Lower leg skin (tissue), 4 donors: ENCODE measurements at regions not wholly inside any gene's neighbourhood (a gene's known extent, or its start where the extent isn't known, plus 50 kb on each side); places are given as distances from the start of the nearest gene placed in this dataset.

Source experiments
- DNase-seq, 2 donors: peaks; one replicate each; pipeline ENCODE4 v3.0.0-alpha.2; 2019; ENCODE audit warnings: low spot score in 2 of 2
- H3K4me3 ChIP-seq: fragments of 200-600 bp; sonication (generic); 2 replicates; pipeline ENCODE4 v1.5.1; 2017; ENCODE audit warnings: mild to moderate bottlenecking, low read depth; ENCODE audit not compliant: poor library complexity, severe bottlenecking
- CTCF ChIP-seq, 3 donors: fragments of 450-650 bp; IDR thresholded peaks; one replicate each; pipeline ENCODE4 v1.5.1; 2016; ENCODE audit warnings: antibody characterized with exemption in 3 of 3, mild to moderate bottlenecking in 3 of 3, moderate library complexity in 2 of 3
- POLR2A ChIP-seq, 2 donors: fragments of 450-650 bp; IDR thresholded peaks; one replicate each; pipeline ENCODE4 v1.6.1; 2016 to 2017; ENCODE audit warnings: antibody characterized with exemption in 2 of 2, mild to moderate bottlenecking in 1 of 2, moderate library complexity in 1 of 2
- WGBS, 2 donors: methylation state at CpG; one replicate each; pipeline ENCODE4 v1.1.5; 2018; 5-methylcytosine and 5-hydroxymethylcytosine counted together
- intact Hi-C: fragments of 100-400 bp; cut with DNase I; formaldehyde crosslinking; loops from one replicate; pipeline ENCODE4 v1.15.0; 2023; ENCODE audit warnings: low total_unique reads

- intact Hi-C loops, result no loop called here
- WGBS, 2 donors, result 87 to 91% methylated on average over 5 of the region's 5 CpGs
- H3K4me3 ChIP-seq, result no peak overlapping the region
- TF ChIP-seq POLR2A (IDR thresholded peaks at IDR 0.05), result no peak
- no peak for TF ChIP-seq CTCF (IDR thresholded peaks at IDR 0.05)
- DNase-seq, result no peak
Observed at GRCh38 chr2:107036293-107036692, 150.3 kb upstream of the ST6GAL2 start.

GRCh38 chr2:107062173-107062572 is 176.2 kb upstream of the ST6GAL2 start:
- no peak overlapping the region for H3K4me3 ChIP-seq
- TF ChIP-seq CTCF (IDR thresholded peaks at IDR 0.05) (no peak), POLR2A (IDR thresholded peaks at IDR 0.05) (no peak)
- WGBS, 2 donors, result 19 to 24% methylated on average over 4 of the region's 4 CpGs
- no peak for DNase-seq
- intact Hi-C loops, result no loop called here

- intact Hi-C loops, result no loop called here
- H3K4me3 ChIP-seq, result no peak overlapping the region
- DNase-seq, result no peak
- 60 to 61% methylated on average over 5 of the region's 5 CpGs for WGBS, 2 donors
- TF ChIP-seq CTCF (IDR thresholded peaks at IDR 0.05), result no peak
- no peak for TF ChIP-seq POLR2A (IDR thresholded peaks at IDR 0.05)
Observed at GRCh38 chr2:107062599-107063220, 176.7 kb upstream of the ST6GAL2 start.

GRCh38 chr2:107063228-107063627 is 177.3 kb upstream of the ST6GAL2 start:
- H3K4me3 ChIP-seq, result no peak overlapping the region
- 85 to 93% methylated on average over 3 of the region's 3 CpGs for WGBS, 2 donors
- no peak for DNase-seq
- intact Hi-C loops, result no loop called here
- TF ChIP-seq CTCF (IDR thresholded peaks at IDR 0.05) (no peak), POLR2A (IDR thresholded peaks at IDR 0.05) (no peak)

GRCh38 chr2:107064750-107065149 is 178.8 kb upstream of the ST6GAL2 start:
- no peak overlapping the region for H3K4me3 ChIP-seq
- intact Hi-C loops, result no loop called here
- no peak for DNase-seq
- 73 to 83% methylated on average over 6 of the region's 6 CpGs for WGBS, 2 donors
- TF ChIP-seq CTCF (IDR thresholded peaks at IDR 0.05), result no peak
- no peak for TF ChIP-seq POLR2A (IDR thresholded peaks at IDR 0.05)
